Fibroblast of lung (primary cell): ENCODE measurements at regions not wholly inside any gene's neighbourhood (a gene's known extent, or its start where the extent isn't known, plus 50 kb on each side); places are given as distances from the start of the nearest gene placed in this dataset.

Source experiments
- DNase-seq, 2 donors: peaks; one replicate each; pipeline versions ENCODE4 v3.0.0 to v3.0.0-alpha.2; 2010; ENCODE audit warnings: low read depth in 2 of 2
- H2AFZ ChIP-seq: 2 replicates; pipeline ENCODE4 v1.5.1; 2012; ENCODE audit warnings: low read length, control low read depth, inconsistent platforms
- H3K27ac ChIP-seq: 2 replicates; pipeline ENCODE4 v1.5.1; 2011; ENCODE audit warnings: low read length, control low read depth; ENCODE audit not compliant: insufficient read depth
- H3K27me3 ChIP-seq: 2 replicates; pipeline ENCODE4 v1.5.1; 2011; ENCODE audit warnings: mild to moderate bottlenecking, low read length; ENCODE audit not compliant: control insufficient read depth, insufficient read depth
- H3K36me3 ChIP-seq: 2 replicates; pipeline ENCODE4 v1.5.1; 2011; ENCODE audit warnings: low read length; ENCODE audit not compliant: control insufficient read depth, insufficient read depth
- H3K4me1 ChIP-seq: 2 replicates; pipeline ENCODE4 v1.5.1; 2011; ENCODE audit warnings: low read length; ENCODE audit not compliant: control insufficient read depth, insufficient read depth; ENCODE audit errors: extremely low read depth
- H3K4me2 ChIP-seq: 2 replicates; pipeline ENCODE4 v1.5.1; 2011; ENCODE audit warnings: low read length, control low read depth; ENCODE audit not compliant: insufficient read depth; ENCODE audit errors: extremely low read depth
- H3K4me3 ChIP-seq, 4 experiments: fragments of 200-600 bp in 1 of 4; sonication (generic) in 1 of 4; replicated peaks in 1 of 4; 2 replicates each; pipeline ENCODE4 v1.5.1; 2011 to 2016; ENCODE audit warnings: low read length in 4 of 4, low read depth in 3 of 4, mild to moderate bottlenecking in 3 of 4, control low read depth in 2 of 4, inconsistent platforms in 1 of 4, mixed read lengths in 1 of 4; ENCODE audit not compliant: insufficient read depth in 1 of 4; ENCODE audit errors: control extremely low read depth in 1 of 4
- H3K79me2 ChIP-seq: 2 replicates; pipeline ENCODE4 v1.5.1; 2012; ENCODE audit warnings: mild to moderate bottlenecking, low read length, inconsistent platforms; ENCODE audit not compliant: control insufficient read depth, insufficient read depth
- H3K9ac ChIP-seq: 2 replicates; pipeline ENCODE4 v1.5.1; 2011; ENCODE audit warnings: mild to moderate bottlenecking, low read length, control low read depth; ENCODE audit not compliant: insufficient read depth
- H3K9me3 ChIP-seq: 2 replicates; pipeline ENCODE4 v1.5.1; 2012; ENCODE audit warnings: low read depth, low read length; ENCODE audit not compliant: control insufficient read depth, insufficient read depth
- H4K20me1 ChIP-seq: 2 replicates; pipeline ENCODE4 v1.5.1; 2011; ENCODE audit warnings: low read length; ENCODE audit not compliant: control insufficient read depth, insufficient read depth; ENCODE audit errors: extremely low read depth
- CTCF ChIP-seq, 2 donors: IDR thresholded peaks in 1 of 2; conservative IDR thresholded peaks in 1 of 2; 1 replicate in 1 of 2; 2 replicates in 1 of 2; pipeline ENCODE4 v1.5.1; 2011 to 2012; ENCODE audit warnings: low read length in 2 of 2, control low read depth in 1 of 2, inconsistent platforms in 1 of 2, low read depth in 1 of 2, mild to moderate bottlenecking in 1 of 2
- EZH2 ChIP-seq: IDR thresholded peaks from 2 replicates; pipeline ENCODE4 v1.5.1; 2012; ENCODE audit warnings: low read length, control low read depth, mild to moderate bottlenecking; ENCODE audit errors: missing control alignments

GRCh38 chr3:27633224-27633545 is 88.9 kb downstream of the EOMES start:
- H3K4me1 ChIP-seq = peaks cover under 1% of the 10 kb centered on the region
- TF ChIP-seq CTCF (conservative IDR thresholded peaks at IDR 0.05 in 1 of 2, IDR thresholded peaks at IDR 0.05 in 1 of 2; ENCODE audit: low read depth in 1 of 2, low read length in 2 of 2) = no peak
- no peaks in the 10 kb centered on the region for H4K20me1 ChIP-seq
- H3K4me2 ChIP-seq = peak overlapping the region; percentile 84
- no peaks in the 10 kb centered on the region for H3K79me2 ChIP-seq
- DNase-seq = peak; percentile 60 to 66
- H2AFZ ChIP-seq = peak overlapping the region; percentile 87
- H3K9ac ChIP-seq = peak overlapping the region; percentile 67
- H3K36me3 ChIP-seq = no peaks in the 10 kb centered on the region
- H3K27me3 ChIP-seq = no peaks in the 10 kb centered on the region
- no peaks in the 10 kb centered on the region for H3K9me3 ChIP-seq
- peak overlapping the region; percentile 37 to 73 (median 58) for H3K4me3 ChIP-seq
- H3K27ac ChIP-seq = peak overlapping the region; percentile 87

- no peaks in the 10 kb centered on the region for H4K20me1 ChIP-seq
- no peaks in the 10 kb centered on the region for H3K9me3 ChIP-seq
- peak overlapping the region; percentile 84 for H3K4me2 ChIP-seq
- H3K4me1 ChIP-seq = peaks cover 3% of the 10 kb centered on the region
- no peaks in the 10 kb centered on the region for H3K79me2 ChIP-seq
- DNase-seq = peak; percentile 69 to 77
- H3K27ac ChIP-seq = peak overlapping the region; percentile 87
- H3K9ac ChIP-seq = peak overlapping the region; percentile 67
- no peaks in the 10 kb centered on the region for H3K36me3 ChIP-seq
- peak overlapping the region; percentile 87 for H2AFZ ChIP-seq
- peak overlapping the region; percentile 37 to 73 (median 58) for H3K4me3 ChIP-seq
- no peaks in the 10 kb centered on the region for H3K27me3 ChIP-seq
- TF ChIP-seq CTCF (conservative IDR thresholded peaks at IDR 0.05 in 1 of 2, IDR thresholded peaks at IDR 0.05 in 1 of 2; ENCODE audit: low read depth in 1 of 2, low read length in 2 of 2) = no peak
- TF ChIP-seq EZH2 = no peak
Measured at GRCh38 chr3:27632431-27633223, 89.5 kb downstream of the EOMES start.

DNA sequence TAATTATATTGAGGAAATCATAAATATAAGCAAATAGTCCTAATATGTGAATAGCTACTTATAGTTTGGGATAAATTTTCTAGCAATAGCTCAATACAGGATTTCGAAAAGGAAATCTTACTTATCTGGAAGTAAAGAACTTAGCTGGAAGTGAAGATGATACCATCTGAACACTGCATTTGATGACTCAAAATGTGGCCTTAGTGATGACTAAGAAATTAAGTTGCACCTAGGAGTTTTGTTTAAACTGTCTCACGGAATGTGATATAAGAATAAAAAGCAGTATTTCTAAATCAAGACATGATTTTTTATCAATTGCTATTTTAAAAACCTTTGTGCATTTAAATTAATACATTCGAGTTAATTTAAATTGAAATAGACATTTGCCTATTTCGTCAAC is 91.2 kb downstream of the EOMES start:
- H3K27me3 ChIP-seq = no peaks in the 10 kb centered on the region
- H3K4me3 ChIP-seq = no peak overlapping the region
- H3K79me2 ChIP-seq = no peaks in the 10 kb centered on the region
- no peaks in the 10 kb centered on the region for H3K9me3 ChIP-seq
- H2AFZ ChIP-seq = no peak overlapping the region
- no peaks in the 10 kb centered on the region for H3K36me3 ChIP-seq
- H3K9ac ChIP-seq = no peak overlapping the region
- no peaks in the 10 kb centered on the region for H4K20me1 ChIP-seq
- peak; percentile 16 to 68 for DNase-seq
- peaks cover 6% of the 10 kb centered on the region for H3K4me1 ChIP-seq
- no peak overlapping the region for H3K27ac ChIP-seq
- TF ChIP-seq CTCF (conservative IDR thresholded peaks at IDR 0.05 in 1 of 2, IDR thresholded peaks at IDR 0.05 in 1 of 2; ENCODE audit: low read depth in 1 of 2, low read length in 2 of 2) (no peak), EZH2 (no peak)
- no peak overlapping the region for H3K4me2 ChIP-seq
